H1 (cell line): ENCODE measurements at regions not wholly inside any gene's neighbourhood (a gene's known extent, or its start where the extent isn't known, plus 50 kb on each side); places are given as distances from the start of the nearest gene placed in this dataset.

Experiments used
- CTCF ChIA-PET: fragments of 300-600 bp; sonication (Branson Sonifier 250); formaldehyde crosslinking; loops from one replicate; lab custom pipeline; 2021; ENCODE audit not compliant: partially characterized antibody; lab: Charles Lee
- POLR2A ChIA-PET: fragments of 300-600 bp; sonication (Branson Sonifier 250); formaldehyde crosslinking; loops from one replicate; lab custom pipeline; 2021; ENCODE audit warnings: inconsistent platforms; ENCODE audit not compliant: partially characterized antibody; lab: Charles Lee
- DNase-seq, 2 experiments: peaks; one replicate each; pipeline versions ENCODE4 v3.0.0 to v3.0.0-alpha.2; 2010 to 2022; ENCODE audit warnings: low spot score in 2 of 2, low read depth in 1 of 2, mixed read lengths in 1 of 2
- FAIRE-seq: peaks from 2 replicates; lab custom pipeline; 2011; peaks lifted over from hg19 to GRCh38; lab: Jason Lieb, UNC
- H2AFZ ChIP-seq: 2 replicates; pipeline ENCODE4 v1.8.1; 2012; ENCODE audit warnings: low read length, inconsistent platforms
- H2AK5ac ChIP-seq: 2 replicates; pipeline ENCODE4 v1.6.1; 2013; ENCODE audit warnings: low read depth, low read length
- H2BK120ac ChIP-seq: replicated peaks from 2 replicates; pipeline ENCODE3; 2013; ENCODE audit warnings: low read depth, low read length, inconsistent platforms
- H2BK12ac ChIP-seq: 2 replicates; pipeline ENCODE4 v1.6.1; 2013; ENCODE audit warnings: low read depth, low read length
- H2BK15ac ChIP-seq: 2 replicates; pipeline ENCODE4 v1.6.1; 2013; ENCODE audit warnings: low read length
- H2BK20ac ChIP-seq: 2 replicates; pipeline ENCODE4 v1.6.1; 2013; ENCODE audit warnings: low read length
- H2BK5ac ChIP-seq: 2 replicates; pipeline ENCODE4 v1.6.1; 2013; ENCODE audit warnings: low read depth, low read length
- H3K14ac ChIP-seq: 2 replicates; pipeline ENCODE4 v1.6.1; 2013; ENCODE audit warnings: inconsistent platforms; ENCODE audit not compliant: insufficient read length
- H3K18ac ChIP-seq: 2 replicates; pipeline ENCODE4 v1.6.1; 2013; ENCODE audit warnings: low read length; ENCODE audit errors: extremely low read depth
- H3K23ac ChIP-seq: 2 replicates; pipeline ENCODE4 v1.6.1; 2013; ENCODE audit warnings: inconsistent platforms; ENCODE audit not compliant: insufficient read length
- H3K23me2 ChIP-seq: 2 replicates; pipeline ENCODE4 v1.6.1; 2013; ENCODE audit warnings: low read depth, low read length
- H3K27ac ChIP-seq: 2 replicates; pipeline ENCODE4 v1.6.1; 2011; ENCODE audit warnings: low read depth, low read length, inconsistent platforms
- H3K27me3 ChIP-seq, 4 experiments: replicated peaks in 1 of 4; 1 replicate in 1 of 4; 2 replicates in 3 of 4; pipeline versions ENCODE4 v1.6.1 to v1.8.1; 2011 to 2013; ENCODE audit warnings: low read length in 3 of 4, mild to moderate bottlenecking in 3 of 4, inconsistent platforms in 2 of 4, mixed read lengths in 2 of 4, moderate library complexity in 1 of 4; ENCODE audit not compliant: control insufficient read depth in 3 of 4, insufficient read depth in 3 of 4; ENCODE audit errors: extremely low read depth in 1 of 4
- H3K36me3 ChIP-seq, 4 experiments: 2 replicates each; pipeline versions ENCODE4 v1.6.1 to v1.8.1; 2011 to 2013; ENCODE audit warnings: mild to moderate bottlenecking in 4 of 4, low read length in 3 of 4, moderate library complexity in 2 of 4, control low read depth in 1 of 4, inconsistent platforms in 1 of 4; ENCODE audit not compliant: insufficient read depth in 4 of 4, control insufficient read depth in 2 of 4
- H3K4ac ChIP-seq: replicated peaks from 2 replicates; pipeline ENCODE3; 2013; ENCODE audit warnings: low read length, low read depth, mixed read lengths, inconsistent platforms; ENCODE audit not compliant: insufficient read length
- H3K4me1 ChIP-seq, 4 experiments: replicated peaks in 1 of 4; 1 replicate in 1 of 4; 2 replicates in 3 of 4; pipeline versions ENCODE4 v1.6.1 to v1.8.1; 2011 to 2013; ENCODE audit warnings: low read length in 3 of 4, inconsistent platforms in 2 of 4, mixed read lengths in 1 of 4; ENCODE audit not compliant: insufficient read depth in 4 of 4, control insufficient read depth in 3 of 4
- H3K4me2 ChIP-seq, 2 experiments: 2 replicates each; pipeline versions ENCODE4 v1.6.1 to v1.8.1; 2011 to 2013; ENCODE audit warnings: low read depth in 2 of 2, low read length in 2 of 2, control low read depth in 1 of 2, inconsistent platforms in 1 of 2, mild to moderate bottlenecking in 1 of 2; ENCODE audit not compliant: insufficient read depth in 1 of 2
- H3K4me3 ChIP-seq, 4 experiments: fragments of 200-600, 300-600 bp in 1 of 4; sonication (generic), shearing (Covaris generic), sonication (Bioruptor Twin) in 1 of 4; 2 replicates each; pipeline versions ENCODE4 v1.5.1 to v1.8.1; 2011 to 2016; ENCODE audit warnings: low read length in 4 of 4, low read depth in 3 of 4, control low read depth in 2 of 4, inconsistent platforms in 2 of 4, mild to moderate bottlenecking in 2 of 4, mixed read lengths in 1 of 4, moderate library complexity in 1 of 4; ENCODE audit not compliant: insufficient read depth in 2 of 4; ENCODE audit errors: extremely low read depth in 1 of 4
- H3K56ac ChIP-seq: replicated peaks from 2 replicates; pipeline ENCODE3; 2013; ENCODE audit warnings: low read depth, mild to moderate bottlenecking, mixed read lengths, low read length, inconsistent platforms; ENCODE audit not compliant: insufficient read length
- H3K79me1 ChIP-seq: 2 replicates; pipeline ENCODE4 v1.6.1; 2013; ENCODE audit warnings: low read depth, low read length, control low read depth
- H3K79me2 ChIP-seq, 2 experiments: 2 replicates each; pipeline versions ENCODE4 v1.6.1 to v1.8.1; 2012 to 2013; ENCODE audit warnings: low read length in 2 of 2, mild to moderate bottlenecking in 2 of 2, inconsistent platforms in 1 of 2; ENCODE audit not compliant: insufficient read depth in 2 of 2, control insufficient read depth in 1 of 2
- H3K9ac ChIP-seq, 4 experiments: replicated peaks in 1 of 4; 1 replicate in 1 of 4; 2 replicates in 3 of 4; pipeline versions ENCODE4 v1.6.1 to v1.8.1; 2011 to 2013; ENCODE audit warnings: low read depth in 3 of 4, low read length in 3 of 4, control low read depth in 2 of 4, mild to moderate bottlenecking in 2 of 4, moderate library complexity in 2 of 4, inconsistent platforms in 1 of 4; ENCODE audit errors: extremely low read depth in 1 of 4
- H3K9me3 ChIP-seq, 2 experiments: 2 replicates each; pipeline versions ENCODE4 v1.6.1 to v1.8.1; 2012 to 2013; ENCODE audit warnings: mild to moderate bottlenecking in 2 of 2, moderate library complexity in 2 of 2, control low read depth in 1 of 2, inconsistent platforms in 1 of 2, low read depth in 1 of 2, low read length in 1 of 2, mixed read lengths in 1 of 2; ENCODE audit not compliant: insufficient read depth in 2 of 2
- H4K20me1 ChIP-seq, 2 experiments: replicated peaks in 1 of 2; 2 replicates each; pipeline versions ENCODE3 to v1.8.1; 2011 to 2013; ENCODE audit warnings: inconsistent platforms in 2 of 2, low read length in 2 of 2, mild to moderate bottlenecking in 1 of 2; ENCODE audit not compliant: insufficient read depth in 2 of 2, control insufficient read depth in 1 of 2
- H4K5ac ChIP-seq: 2 replicates; pipeline ENCODE4 v1.6.1; 2013; ENCODE audit warnings: low read length, low read depth, mixed read lengths, inconsistent platforms; ENCODE audit not compliant: insufficient read length
- H4K8ac ChIP-seq: 2 replicates; pipeline ENCODE4 v1.8.0; 2013; ENCODE audit warnings: mild to moderate bottlenecking, moderate library complexity, low read length, inconsistent platforms; ENCODE audit not compliant: insufficient read depth; ENCODE audit errors: extremely low read depth
- H4K91ac ChIP-seq: replicated peaks from 2 replicates; pipeline ENCODE3; 2013; ENCODE audit warnings: low read length, mixed read lengths, inconsistent platforms; ENCODE audit not compliant: insufficient read length
- RAD21 ChIP-seq, 2 experiments: IDR thresholded peaks in 1 of 2; conservative IDR thresholded peaks in 1 of 2; 2 replicates each; pipeline ENCODE4 v1.6.1; 2011; ENCODE audit warnings: low read depth in 2 of 2, low read length in 2 of 2, improper control_type of control experiment in 1 of 2, inconsistent platforms in 1 of 2, mild to moderate bottlenecking in 1 of 2, moderate library complexity in 1 of 2
- TAF7 ChIP-seq: optimal IDR thresholded peaks from 2 replicates; pipeline ENCODE3; 2011; ENCODE audit warnings: low read depth, mild to moderate bottlenecking, inconsistent platforms, low read length, moderate library complexity, borderline replicate concordance
- WGBS, 2 experiments: shearing (Covaris generic) in 1 of 2; methylation state at CpG; one replicate each; pipeline versions ENCODE4 v1.1.6 to v1.1.7; 2013 to 2015; ENCODE audit warnings: low lambda C conversion rate in 2 of 2, mixed read lengths in 2 of 2, inconsistent platforms in 1 of 2, low coverage in 1 of 2, missing lambda C conversion rate in 1 of 2; ENCODE audit not compliant: insufficient replicate concordance in 2 of 2, insufficient coverage in 1 of 2, insufficient read length in 1 of 2; ENCODE audit errors: extremely low coverage in 1 of 2, missing lambda C conversion rate in 1 of 2; 5-methylcytosine and 5-hydroxymethylcytosine counted together

GRCh38 chr2:8107621-8108378 is 574.1 kb upstream of the ID2 start:
- H2BK20ac ChIP-seq: no peak overlapping the region
- peaks cover 3 to 4% of the 10 kb centered on the region in 2 experiments; a peak in 1 of 4 replicates for H3K9me3 ChIP-seq
- H3K27me3 ChIP-seq: no peaks in the 10 kb centered on the region
- no peak overlapping the region for H3K4me2 ChIP-seq
- no peaks in the 10 kb centered on the region for H4K20me1 ChIP-seq
- H3K23ac ChIP-seq: no peak overlapping the region
- H4K8ac ChIP-seq: no peak overlapping the region
- 0 out of 2 replicates have a peak overlapping the region, but pooled peaks have one; percentile 62 for H2BK15ac ChIP-seq
- no peak overlapping the region for H3K4me3 ChIP-seq
- no peaks in the 10 kb centered on the region for H3K79me2 ChIP-seq
- H2AFZ ChIP-seq: 0 out of 2 replicates have a peak overlapping the region, but pooled peaks have one; percentile 55
- no peak overlapping the region for H2AK5ac ChIP-seq
- no peak overlapping the region for H3K4ac ChIP-seq
- FAIRE-seq (no peak), DNase-seq (no peak)
- no peaks in the 10 kb centered on the region for H3K23me2 ChIP-seq
- peak in 1 of 2 experiments; percentile 8; a peak in 1 of 4 replicates for TF ChIP-seq RAD21 (IDR thresholded peaks at IDR 0.05 in 1 of 2, conservative IDR thresholded peaks at IDR 0.05 in 1 of 2; ENCODE audit: low read depth in 2 of 2, low read length in 2 of 2)
- no peak for TF ChIP-seq TAF7
- POLR2A ChIA-PET: no interaction called here
- no peak overlapping the region for H4K5ac ChIP-seq
- H3K9ac ChIP-seq: no peak overlapping the region
- H3K56ac ChIP-seq: no peak overlapping the region
- CTCF ChIA-PET: interaction anchor here (1.6 kb wide), 1 partner anchor 11 kb away, joined by 7 read pairs; no protein-coding TSS in a partner anchor
- H3K36me3 ChIP-seq: no peaks in the 10 kb centered on the region
- H3K4me1 ChIP-seq: peaks cover 0 to 2% (median 0%) of the 10 kb centered on the region in 4 experiments; a peak in 2 of 7 replicates
- H4K91ac ChIP-seq: no peak overlapping the region
- H2BK120ac ChIP-seq: no peak overlapping the region
- H3K14ac ChIP-seq: no peak overlapping the region
- 0 out of 2 replicates have a peak overlapping the region, but pooled peaks have one; percentile 49 for H2BK5ac ChIP-seq
- H3K79me1 ChIP-seq: no peaks in the 10 kb centered on the region
- WGBS, 2 experiments: 80% methylated on average over 4 of the region's 5 CpGs; no CpG with 5 or more reads in 1 of the 2 experiments
- H3K27ac ChIP-seq: no peak overlapping the region
- peak overlapping the region; percentile 6; the same call in 1 of the 2 replicates for H2BK12ac ChIP-seq
- H3K18ac ChIP-seq: no peak overlapping the region
